ENCODE measurements at regions not wholly inside any gene's neighbourhood (a gene's known extent, or its start where the extent isn't known, plus 50 kb on each side); places are given as distances from the start of the nearest gene placed in this dataset.
"Not testable (repeated sequence)": the region's sequence is repeated elsewhere in the genome, so short reads cannot be mapped to it uniquely, and the experiment has no call there.

GRCh38 chr5:145028626-145029025 is 806.5 kb downstream of the PRELID2 start:
- in situ Hi-C loops (cut with HindIII; ENCODE audit: low pct_unique_long_range_greater_than_20kb, low sequenced_read_pairs), result no loop called here
- peak; percentile 19 for DNase-seq (ENCODE audit: low read depth)

DNA sequence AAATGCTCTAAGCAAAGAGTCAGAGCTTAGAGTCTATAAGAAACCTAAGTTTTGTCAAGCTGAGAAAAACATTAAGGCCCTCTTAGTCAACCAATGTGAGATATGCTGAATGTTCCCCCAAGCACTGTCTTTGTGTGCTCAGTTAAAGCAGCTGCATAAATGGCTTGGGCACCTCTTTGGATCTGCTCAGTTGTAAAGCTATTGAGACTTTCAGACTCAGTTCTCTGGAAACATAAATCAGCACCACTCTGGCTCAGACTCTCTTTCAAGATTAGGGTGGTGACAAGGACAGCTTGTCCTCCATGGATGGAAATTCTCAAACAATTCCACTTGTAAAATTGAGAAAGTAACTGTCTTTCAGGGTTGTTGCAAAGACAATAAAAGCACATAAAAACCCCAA is 807.9 kb downstream of the PRELID2 start:
- DNase-seq (ENCODE audit: low read depth), result no peak
- in situ Hi-C loops (cut with HindIII; ENCODE audit: low pct_unique_long_range_greater_than_20kb, low sequenced_read_pairs), result no loop called here

DNA sequence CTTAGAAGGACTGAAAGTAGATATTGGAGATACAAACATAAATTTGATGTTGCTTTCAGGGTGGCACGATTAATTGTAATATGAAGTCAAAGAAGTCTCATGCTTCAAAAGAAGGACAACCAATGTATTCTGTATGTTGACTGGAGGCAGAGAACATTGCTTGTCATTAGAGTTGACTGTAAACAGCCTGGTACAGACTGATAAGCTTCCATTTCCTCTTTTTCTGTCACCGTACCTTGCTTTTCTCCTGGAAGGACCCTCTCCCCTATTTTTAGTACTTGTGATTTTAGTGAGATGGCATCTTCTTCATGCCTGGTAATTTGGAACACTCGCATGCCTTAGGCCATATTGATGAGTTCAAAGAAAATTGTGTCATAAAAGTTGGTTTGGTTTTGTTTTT is 809.4 kb downstream of the PRELID2 start:
- in situ Hi-C loops (cut with HindIII; ENCODE audit: low pct_unique_long_range_greater_than_20kb, low sequenced_read_pairs), result no loop called here
- no peak for DNase-seq (ENCODE audit: low read depth)

- in situ Hi-C loops (cut with HindIII; ENCODE audit: low pct_unique_long_range_greater_than_20kb, low sequenced_read_pairs), result no loop called here
These were observed 820.0 kb downstream of the PRELID2 start for GRCh38 chr5:145015146-145015545.

GRCh38 chr5:145014109-145014508 is 821.0 kb downstream of the PRELID2 start:
- DNase-seq (ENCODE audit: low read depth), result no peak

More at GRCh38 chr5:145015146-145015545, 820.0 kb downstream of the PRELID2 start:
- no peak for DNase-seq (ENCODE audit: low read depth)

DNA sequence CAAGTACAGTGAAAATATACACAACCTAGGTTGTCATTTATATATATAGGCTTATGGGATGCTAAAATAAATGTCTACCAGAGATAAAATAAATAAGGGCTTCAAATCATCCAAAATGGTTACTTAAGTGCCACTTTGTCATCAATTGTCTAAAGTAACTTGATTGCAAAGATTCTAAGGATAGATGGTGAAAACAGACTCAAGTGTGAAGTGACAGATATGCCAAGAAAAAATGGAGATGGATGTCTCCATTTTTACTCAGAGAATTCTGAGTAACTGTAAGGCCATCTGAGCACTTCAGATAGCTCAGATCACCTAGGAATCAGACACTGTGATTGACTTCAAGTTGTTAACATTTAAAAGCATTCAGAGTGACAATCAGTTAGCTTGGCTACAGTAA is 824.3 kb downstream of the PRELID2 start:
- DNase-seq (ENCODE audit: low read depth), result no peak
- in situ Hi-C loops (cut with HindIII; ENCODE audit: low pct_unique_long_range_greater_than_20kb, low sequenced_read_pairs), result no loop called here

More at GRCh38 chr5:145014109-145014508, 821.0 kb downstream of the PRELID2 start:
- in situ Hi-C loops (cut with HindIII; ENCODE audit: low pct_unique_long_range_greater_than_20kb, low sequenced_read_pairs), result no loop called here

- in situ Hi-C loops (cut with HindIII; ENCODE audit: low pct_unique_long_range_greater_than_20kb, low sequenced_read_pairs), result no loop called here
- DNase-seq (ENCODE audit: low read depth), result no peak
These were observed 826.1 kb downstream of the PRELID2 start for GRCh38 chr5:145008876-145009530.

- DNase-seq (ENCODE audit: low read depth); in situ Hi-C loops (cut with HindIII; ENCODE audit: low pct_unique_long_range_greater_than_20kb, low sequenced_read_pairs): not testable (repeated sequence)
These were observed 823.7 kb downstream of the KCTD16 start for GRCh38 chr5:144994356-144994755.

GRCh38 chr5:144983101-144983500 is 812.4 kb downstream of the KCTD16 start:
- in situ Hi-C loops (cut with HindIII; ENCODE audit: low pct_unique_long_range_greater_than_20kb, low sequenced_read_pairs), result no loop called here
- DNase-seq (ENCODE audit: low read depth), result no peak

DNA sequence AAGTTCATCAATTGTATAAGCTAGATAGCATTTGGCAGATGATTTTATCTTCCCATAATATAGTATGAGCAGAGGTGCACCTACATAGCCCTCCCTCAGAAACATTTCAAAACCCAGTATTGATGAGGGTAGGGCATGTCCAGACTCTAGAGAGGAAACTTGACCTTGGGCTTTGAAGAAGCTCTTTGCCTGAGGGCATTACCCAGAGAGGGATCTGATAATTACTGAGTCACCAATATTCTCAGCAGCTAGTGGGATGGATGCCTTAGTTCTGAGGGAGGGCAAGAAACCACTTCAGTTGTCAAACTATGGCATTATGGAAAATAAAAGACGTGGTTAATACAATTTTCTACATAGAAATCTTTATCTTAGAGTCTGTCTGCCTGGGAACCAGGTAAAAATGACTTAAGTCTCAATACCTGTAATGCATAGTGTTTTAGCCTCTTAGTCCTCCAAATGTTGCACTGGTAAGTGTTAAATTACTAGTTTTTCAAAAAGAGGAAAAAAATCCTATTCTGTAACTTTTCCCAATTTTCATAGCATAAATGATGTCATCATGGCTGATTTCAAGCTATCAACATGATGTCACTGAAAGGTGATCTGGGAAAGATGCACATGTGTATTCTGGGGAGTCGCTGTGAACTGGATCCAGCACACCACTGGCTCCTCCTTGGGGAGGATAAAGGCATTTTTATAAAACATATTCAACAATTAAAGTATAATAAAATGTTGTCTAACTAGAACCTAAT is 809.0 kb downstream of the KCTD16 start:
- no peak for DNase-seq (ENCODE audit: low read depth)
- in situ Hi-C loops (cut with HindIII; ENCODE audit: low pct_unique_long_range_greater_than_20kb, low sequenced_read_pairs), result no loop called here

GRCh38 chr5:144972317-144972716 is 801.6 kb downstream of the KCTD16 start:
- no peak for DNase-seq (ENCODE audit: low read depth)
- in situ Hi-C loops (cut with HindIII; ENCODE audit: low pct_unique_long_range_greater_than_20kb, low sequenced_read_pairs), result no loop called here

GRCh38 chr5:144971108-144971850 is 800.6 kb downstream of the KCTD16 start:
- in situ Hi-C loops (cut with HindIII; ENCODE audit: low pct_unique_long_range_greater_than_20kb, low sequenced_read_pairs), result no loop called here
- no peak for DNase-seq (ENCODE audit: low read depth)

DNA sequence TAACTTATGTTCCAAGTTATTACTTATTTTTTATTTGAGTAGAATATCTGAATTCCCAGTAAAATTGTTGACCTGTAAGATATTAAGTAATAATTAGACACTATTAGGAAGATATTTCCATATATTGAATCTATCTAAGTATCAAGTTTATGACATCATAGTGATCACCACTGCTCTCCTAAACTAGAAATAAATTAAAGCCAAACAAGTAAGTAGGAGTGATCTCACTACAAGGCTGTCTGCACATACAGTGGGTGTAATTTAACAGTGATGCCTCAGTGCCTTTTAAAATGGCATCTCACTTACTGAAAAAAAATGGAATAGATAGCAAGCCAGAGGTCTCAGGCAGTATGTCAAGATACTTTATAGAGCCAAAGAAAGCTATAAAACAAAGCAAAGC is 789.6 kb downstream of the KCTD16 start:
- in situ Hi-C loops (cut with HindIII; ENCODE audit: low pct_unique_long_range_greater_than_20kb, low sequenced_read_pairs), result no loop called here
- DNase-seq (ENCODE audit: low read depth), result no peak

DNA sequence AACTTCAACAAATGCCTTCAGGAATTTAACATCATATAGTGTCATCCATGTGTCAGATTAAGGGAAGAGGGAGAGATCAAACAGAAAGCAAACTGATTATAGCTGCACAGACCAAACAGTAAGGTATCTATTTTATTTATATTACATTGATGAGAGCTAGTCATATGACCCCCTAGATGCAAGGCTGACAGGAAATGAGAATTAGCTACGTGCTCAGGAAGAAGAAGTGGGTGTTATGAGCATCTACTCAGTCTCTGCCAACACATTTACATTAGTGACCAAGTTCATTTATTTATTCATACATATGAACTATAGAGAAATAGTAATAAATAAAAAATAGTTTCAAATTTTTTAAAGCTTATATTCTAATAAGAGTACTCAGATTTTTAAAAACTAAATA is 787.3 kb downstream of the KCTD16 start:
- no peak for DNase-seq (ENCODE audit: low read depth)
- in situ Hi-C loops (cut with HindIII; ENCODE audit: low pct_unique_long_range_greater_than_20kb, low sequenced_read_pairs), result no loop called here

DNA sequence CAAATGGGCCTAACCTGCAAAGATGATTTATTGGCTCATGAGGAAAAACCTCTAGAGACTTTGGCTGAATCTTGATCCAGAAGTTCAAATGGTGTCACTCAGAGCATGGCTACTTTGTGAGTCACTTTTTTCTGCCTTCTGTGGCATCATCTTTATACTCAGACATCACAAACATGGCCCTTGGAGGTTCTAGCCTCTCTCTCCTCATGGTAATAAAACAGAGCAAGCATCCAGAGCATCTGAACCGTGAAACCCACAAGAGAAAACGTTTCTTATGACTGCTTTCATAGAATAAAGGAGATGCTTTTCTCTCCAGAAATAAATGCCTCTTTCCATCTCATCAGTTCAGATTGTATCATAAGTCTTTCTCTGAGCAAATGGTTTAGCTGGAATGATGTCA is 780.3 kb downstream of the KCTD16 start:
- DNase-seq (ENCODE audit: low read depth), result peak; percentile 13
- in situ Hi-C loops (cut with HindIII; ENCODE audit: low pct_unique_long_range_greater_than_20kb, low sequenced_read_pairs), result no loop called here

- no peak for DNase-seq (ENCODE audit: low read depth)
- in situ Hi-C loops (cut with HindIII; ENCODE audit: low pct_unique_long_range_greater_than_20kb, low sequenced_read_pairs), result no loop called here
These were observed 776.4 kb downstream of the KCTD16 start for GRCh38 chr5:144947023-144947422.

- in situ Hi-C loops (cut with HindIII; ENCODE audit: low pct_unique_long_range_greater_than_20kb, low sequenced_read_pairs), result no loop called here
- no peak for DNase-seq (ENCODE audit: low read depth)
These were observed 774.8 kb downstream of the KCTD16 start for GRCh38 chr5:144945503-144945902.

- in situ Hi-C loops (cut with HindIII; ENCODE audit: low pct_unique_long_range_greater_than_20kb, low sequenced_read_pairs), result no loop called here
- no peak for DNase-seq (ENCODE audit: low read depth)
These were observed 774.3 kb downstream of the KCTD16 start for GRCh38 chr5:144944936-144945335.

GRCh38 chr5:144941004-144941403 is 770.3 kb downstream of the KCTD16 start:
- in situ Hi-C loops (cut with HindIII; ENCODE audit: low pct_unique_long_range_greater_than_20kb, low sequenced_read_pairs), result no loop called here

More at GRCh38 chr5:144941004-144941403, 770.3 kb downstream of the KCTD16 start:
- no peak for DNase-seq (ENCODE audit: low read depth)
